GM12878 (cell line): ENCODE measurements at regions not wholly inside any gene's neighbourhood (a gene's known extent, or its start where the extent isn't known, plus 50 kb on each side); places are given as distances from the start of the nearest gene placed in this dataset.

Source experiments
- ATAC-seq: fragments of 200-7000 bp; cut with Tn5 transposase; 3 replicates; pipeline ENCODE4 v1.9.1; 2020; ENCODE audit warnings: mild to moderate bottlenecking, moderate library complexity
- BruUV-seq: library from RNA; stranded (reverse); fragments of 400-500 nt; replicated peaks from 2 replicates; lab custom pipeline; 2021; lab: Mats Ljungman, UMichigan
- CTCF ChIA-PET: fragments of 300-600 bp; sonication (Branson Sonifier 250); formaldehyde crosslinking; extraction: SDS; loops from one replicate; lab custom pipeline; 2021; ENCODE audit warnings: inconsistent platforms; lab: Yijun Ruan, JAX
- POLR2A ChIA-PET: fragments of 350-600 bp; formaldehyde crosslinking; extraction: SDS; loops from one replicate; lab custom pipeline; 2021; ENCODE audit warnings: inconsistent platforms; lab: Charles Lee
- RAD21 ChIA-PET: fragments of 300-600 bp; sonication (Branson Sonifier 250); formaldehyde crosslinking; loops from one replicate; lab custom pipeline; 2023; ENCODE audit warnings: antibody characterized with exemption; ENCODE audit not compliant: unreplicated experiment; lab: Charles Lee
- SMC1A ChIA-PET: fragments of 300-600 bp; sonication (Branson Sonifier 250); formaldehyde crosslinking; loops from one replicate; lab custom pipeline; 2023; ENCODE audit not compliant: unreplicated experiment, uncharacterized antibody; lab: Charles Lee
- DNase-seq: peaks from one replicate; pipeline ENCODE4 v3.0.0-alpha.2; 2011; ENCODE audit warnings: low read depth, low spot score
- FAIRE-seq: peaks from 3 replicates; lab custom pipeline; 2011; peaks lifted over from hg19 to GRCh38; lab: Jason Lieb, UNC
- H2AFZ ChIP-seq: 2 replicates; pipeline ENCODE4 v1.6.0; 2011; ENCODE audit warnings: low read depth, low read length, control low read depth; ENCODE audit not compliant: control insufficient read depth
- H3K27ac ChIP-seq: 2 replicates; pipeline ENCODE4 v1.5.1; 2011; ENCODE audit warnings: control low read depth; ENCODE audit not compliant: control insufficient read depth, insufficient read depth
- H3K27me3 ChIP-seq, 2 experiments: replicated peaks in 1 of 2; 2 replicates each; pipeline versions ENCODE4 v1.6.0 to v1.6.1; 2011; ENCODE audit warnings: low read length in 1 of 2; ENCODE audit not compliant: control insufficient read depth in 2 of 2, insufficient read depth in 2 of 2
- H3K36me3 ChIP-seq, 2 experiments: 2 replicates each; pipeline ENCODE4 v1.5.1; 2011; ENCODE audit warnings: low read length in 1 of 2; ENCODE audit not compliant: control insufficient read depth in 2 of 2, insufficient read depth in 2 of 2
- H3K4me1 ChIP-seq: 2 replicates; pipeline ENCODE4 v1.6.1; 2011; ENCODE audit warnings: mild to moderate bottlenecking, low read length, moderate library complexity, mixed read lengths; ENCODE audit not compliant: control insufficient read depth, insufficient read depth
- H3K4me2 ChIP-seq: 2 replicates; pipeline ENCODE4 v1.6.0; 2011; ENCODE audit warnings: control low read depth; ENCODE audit not compliant: control insufficient read depth, insufficient read depth
- H3K4me3 ChIP-seq: fragments of 200-600 bp; sonication (generic); 2 replicates; pipeline ENCODE4 v1.5.1; 2016
- H3K79me2 ChIP-seq: 2 replicates; pipeline ENCODE4 v1.6.0; 2011; ENCODE audit warnings: low read length; ENCODE audit not compliant: control insufficient read depth, insufficient read depth
- H3K9ac ChIP-seq: 2 replicates; pipeline ENCODE4 v1.8.0; 2011; ENCODE audit warnings: low read length, control low read depth, mixed read lengths; ENCODE audit not compliant: control insufficient read depth, insufficient read depth
- H3K9me3 ChIP-seq: replicated peaks from 3 replicates; pipeline ENCODE4 v1.5.1; 2011; ENCODE audit warnings: mild to moderate bottlenecking, low read length; ENCODE audit not compliant: control insufficient read depth, insufficient read depth
- H4K20me1 ChIP-seq: 2 replicates; pipeline ENCODE4 v1.6.0; 2011; ENCODE audit not compliant: control insufficient read depth, insufficient read depth
- CBFB ChIP-seq: IDR thresholded peaks from 2 replicates; pipeline ENCODE4 v1.6.1; 2016; ENCODE audit warnings: antibody characterized with exemption, low read depth
- EZH2 ChIP-seq: IDR thresholded peaks from 2 replicates; pipeline ENCODE4 v1.6.1; 2012; ENCODE audit warnings: low read depth, mild to moderate bottlenecking, control low read depth, inconsistent platforms, low read length, borderline replicate concordance; ENCODE audit not compliant: control insufficient read depth
- JUNB ChIP-seq: IDR thresholded peaks from 2 replicates; pipeline ENCODE4 v1.6.1; 2016; ENCODE audit warnings: antibody characterized with exemption, mild to moderate bottlenecking
- NFIC ChIP-seq: IDR thresholded peaks from 2 replicates; pipeline ENCODE4 v1.6.1; 2012; ENCODE audit warnings: low read depth, mild to moderate bottlenecking, inconsistent platforms, low read length, moderate library complexity
- NFYA ChIP-seq: IDR thresholded peaks from 2 replicates; pipeline ENCODE4 v1.6.1; 2011; ENCODE audit warnings: low read depth, mild to moderate bottlenecking, low read length, improper control_type of control experiment, borderline replicate concordance
- NR2F1 ChIP-seq: fragments of 450-650 bp; conservative IDR thresholded peaks from 2 replicates; pipeline ENCODE4 v1.6.1; 2017; ENCODE audit warnings: mild to moderate bottlenecking
- PAX8 ChIP-seq: fragments of 450-650 bp; IDR thresholded peaks from 2 replicates; pipeline ENCODE4 v1.6.1; 2017; ENCODE audit warnings: mild to moderate bottlenecking, moderate library complexity
- SIN3A ChIP-seq: IDR thresholded peaks from 2 replicates; pipeline ENCODE4 v1.6.1; 2012; ENCODE audit warnings: low read depth, low read length, improper control_type of control experiment
- SIX5 ChIP-seq: IDR thresholded peaks from 2 replicates; pipeline ENCODE4 v1.6.1; 2011; ENCODE audit warnings: mild to moderate bottlenecking, low read depth, low read length, moderate library complexity; ENCODE audit not compliant: severe bottlenecking
- SUPT20H ChIP-seq: IDR thresholded peaks from 2 replicates; pipeline ENCODE4 v1.6.1; 2011; ENCODE audit warnings: low read depth, mild to moderate bottlenecking, low read length, moderate library complexity, borderline replicate concordance; ENCODE audit not compliant: control insufficient read depth
- SUZ12 ChIP-seq: fragments of 200-600 bp; sonication (generic); IDR thresholded peaks from one replicate; pipeline ENCODE4 v1.6.1; 2018; ENCODE audit warnings: antibody characterized with exemption, mild to moderate bottlenecking; ENCODE audit not compliant: unreplicated experiment
- WGBS: methylation state at CpG from one replicate; pipeline ENCODE4 v1.1.6; 2016; ENCODE audit warnings: low lambda C conversion rate; ENCODE audit not compliant: insufficient replicate concordance, insufficient coverage; ENCODE audit errors: missing lambda C conversion rate; 5-methylcytosine and 5-hydroxymethylcytosine counted together
- in situ Hi-C: fragments of 300-500 bp; cut with MboI; formaldehyde crosslinking; loops from 9 replicates; pipeline ENCODE4 v1.14.3; 2018; ENCODE audit warnings: mixed read lengths
- intact Hi-C: fragments of 100-400 bp; cut with micrococcal nuclease; formaldehyde crosslinking; loops from one replicate; pipeline ENCODE4 v1.14.2; 2022; ENCODE audit not compliant: unreplicated experiment
- TF ChIP-seq, protein P1 (sequence below): fragments of 450-650 bp; IDR thresholded peaks from 2 replicates; pipeline ENCODE4 v1.6.1; 2018; ENCODE audit warnings: borderline replicate concordance, mild to moderate bottlenecking; ENCODE audit not compliant: partially characterized antibody
- TF ChIP-seq, protein P2 (sequence below): IDR thresholded peaks from 2 replicates; pipeline ENCODE4 v1.6.1; 2012; ENCODE audit warnings: low read depth, low read length, improper control_type of control experiment
- TF ChIP-seq, protein P3 (sequence below): IDR thresholded peaks from 2 replicates; pipeline ENCODE4 v1.6.1; 2011; ENCODE audit warnings: low read depth, low read length, improper control_type of control experiment, borderline replicate concordance
- TF ChIP-seq, protein P4 (sequence below): fragments of 150-350 bp; IDR thresholded peaks from 2 replicates; pipeline ENCODE4 v1.6.1; 2014; ENCODE audit warnings: mild to moderate bottlenecking, low read depth, low read length
- TF ChIP-seq, protein P5 (sequence below): fragments of 450-650 bp; formaldehyde crosslinking; IDR thresholded peaks from 2 replicates; pipeline ENCODE4 v1.4.0; 2020; ENCODE audit warnings: mild to moderate bottlenecking, moderate library complexity

DNA sequence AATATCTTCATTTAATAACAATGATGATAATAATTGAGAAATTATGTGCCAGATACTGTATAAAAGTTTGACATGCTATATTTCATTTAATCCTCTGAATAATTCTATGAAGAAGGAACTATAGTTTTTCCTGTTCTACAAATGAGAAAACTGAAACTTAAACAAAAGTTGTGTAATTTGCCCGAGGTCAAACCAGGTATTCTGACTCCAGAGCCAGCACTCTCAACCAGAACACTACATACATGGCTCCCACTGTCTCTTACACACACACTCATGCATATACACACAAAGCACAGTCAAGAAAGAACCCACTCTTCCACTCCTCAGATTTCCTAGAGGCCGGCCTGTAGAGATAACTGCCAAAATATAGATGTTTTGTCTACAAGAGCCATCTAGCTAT lies 374.0 kb upstream of the EMCN start:
- Histone ChIP-seq H3K79me2 (no peaks in the 10 kb centered on the region), H3K27me3 (no peaks in the 10 kb centered on the region), H3K9ac (no peak overlapping the region), H3K27ac (no peak overlapping the region), H3K36me3 (no peaks in the 10 kb centered on the region), H3K4me2 (no peak overlapping the region), H4K20me1 (no peaks in the 10 kb centered on the region), H3K9me3 (no peaks in the 10 kb centered on the region), H3K4me3 (no peak overlapping the region), H2AFZ (no peak overlapping the region), H3K4me1 (no peaks in the 10 kb centered on the region)
- no TSS peak for BruUV-seq
- in situ Hi-C loops (no loop called here), intact Hi-C loops (no loop called here)
- ChIA-PET POLR2A (no interaction called here), SMC1A (no interaction called here), CTCF (no interaction called here), RAD21 (no interaction called here)
- ATAC-seq (no peak), FAIRE-seq (no peak), DNase-seq (no peak)
- 92% methylated on average over 2 of the region's 2 CpGs for WGBS
- no peak for TF ChIP-seq JUNB
- TF ChIP-seq, protein P1, sequence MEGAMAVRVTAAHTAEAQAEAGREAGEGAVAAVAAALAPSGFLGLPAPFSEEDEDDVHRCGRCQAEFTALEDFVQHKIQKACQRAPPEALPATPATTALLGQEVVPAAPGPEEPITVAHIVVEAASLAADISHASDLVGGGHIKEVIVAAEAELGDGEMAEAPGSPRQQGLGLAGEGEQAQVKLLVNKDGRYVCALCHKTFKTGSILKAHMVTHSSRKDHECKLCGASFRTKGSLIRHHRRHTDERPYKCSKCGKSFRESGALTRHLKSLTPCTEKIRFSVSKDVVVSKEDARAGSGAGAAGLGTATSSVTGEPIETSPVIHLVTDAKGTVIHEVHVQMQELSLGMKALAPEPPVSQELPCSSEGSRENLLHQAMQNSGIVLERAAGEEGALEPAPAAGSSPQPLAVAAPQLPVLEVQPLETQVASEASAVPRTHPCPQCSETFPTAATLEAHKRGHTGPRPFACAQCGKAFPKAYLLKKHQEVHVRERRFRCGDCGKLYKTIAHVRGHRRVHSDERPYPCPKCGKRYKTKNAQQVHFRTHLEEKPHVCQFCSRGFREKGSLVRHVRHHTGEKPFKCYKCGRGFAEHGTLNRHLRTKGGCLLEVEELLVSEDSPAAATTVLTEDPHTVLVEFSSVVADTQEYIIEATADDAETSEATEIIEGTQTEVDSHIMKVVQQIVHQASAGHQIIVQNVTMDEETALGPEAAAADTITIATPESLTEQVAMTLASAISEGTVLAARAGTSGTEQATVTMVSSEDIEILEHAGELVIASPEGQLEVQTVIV: no peak
- TF ChIP-seq, protein P2, sequence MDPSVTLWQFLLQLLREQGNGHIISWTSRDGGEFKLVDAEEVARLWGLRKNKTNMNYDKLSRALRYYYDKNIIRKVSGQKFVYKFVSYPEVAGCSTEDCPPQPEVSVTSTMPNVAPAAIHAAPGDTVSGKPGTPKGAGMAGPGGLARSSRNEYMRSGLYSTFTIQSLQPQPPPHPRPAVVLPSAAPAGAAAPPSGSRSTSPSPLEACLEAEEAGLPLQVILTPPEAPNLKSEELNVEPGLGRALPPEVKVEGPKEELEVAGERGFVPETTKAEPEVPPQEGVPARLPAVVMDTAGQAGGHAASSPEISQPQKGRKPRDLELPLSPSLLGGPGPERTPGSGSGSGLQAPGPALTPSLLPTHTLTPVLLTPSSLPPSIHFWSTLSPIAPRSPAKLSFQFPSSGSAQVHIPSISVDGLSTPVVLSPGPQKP: no peak
- no peak for TF ChIP-seq NFIC
- TF ChIP-seq, protein P3, sequence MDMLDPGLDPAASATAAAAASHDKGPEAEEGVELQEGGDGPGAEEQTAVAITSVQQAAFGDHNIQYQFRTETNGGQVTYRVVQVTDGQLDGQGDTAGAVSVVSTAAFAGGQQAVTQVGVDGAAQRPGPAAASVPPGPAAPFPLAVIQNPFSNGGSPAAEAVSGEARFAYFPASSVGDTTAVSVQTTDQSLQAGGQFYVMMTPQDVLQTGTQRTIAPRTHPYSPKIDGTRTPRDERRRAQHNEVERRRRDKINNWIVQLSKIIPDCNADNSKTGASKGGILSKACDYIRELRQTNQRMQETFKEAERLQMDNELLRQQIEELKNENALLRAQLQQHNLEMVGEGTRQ: no peak
- TF ChIP-seq CBFB: no peak
- TF ChIP-seq SUZ12: no peak
- no peak for TF ChIP-seq PAX8
- no peak for TF ChIP-seq NFYA
- no peak for TF ChIP-seq SIX5
- no peak for TF ChIP-seq NR2F1
- TF ChIP-seq, protein P4, sequence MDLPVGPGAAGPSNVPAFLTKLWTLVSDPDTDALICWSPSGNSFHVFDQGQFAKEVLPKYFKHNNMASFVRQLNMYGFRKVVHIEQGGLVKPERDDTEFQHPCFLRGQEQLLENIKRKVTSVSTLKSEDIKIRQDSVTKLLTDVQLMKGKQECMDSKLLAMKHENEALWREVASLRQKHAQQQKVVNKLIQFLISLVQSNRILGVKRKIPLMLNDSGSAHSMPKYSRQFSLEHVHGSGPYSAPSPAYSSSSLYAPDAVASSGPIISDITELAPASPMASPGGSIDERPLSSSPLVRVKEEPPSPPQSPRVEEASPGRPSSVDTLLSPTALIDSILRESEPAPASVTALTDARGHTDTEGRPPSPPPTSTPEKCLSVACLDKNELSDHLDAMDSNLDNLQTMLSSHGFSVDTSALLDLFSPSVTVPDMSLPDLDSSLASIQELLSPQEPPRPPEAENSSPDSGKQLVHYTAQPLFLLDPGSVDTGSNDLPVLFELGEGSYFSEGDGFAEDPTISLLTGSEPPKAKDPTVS: no peak
- no peak for TF ChIP-seq SUPT20H
- no peak for TF ChIP-seq EZH2
- no peak for TF ChIP-seq SIN3A
- TF ChIP-seq, protein P5, sequence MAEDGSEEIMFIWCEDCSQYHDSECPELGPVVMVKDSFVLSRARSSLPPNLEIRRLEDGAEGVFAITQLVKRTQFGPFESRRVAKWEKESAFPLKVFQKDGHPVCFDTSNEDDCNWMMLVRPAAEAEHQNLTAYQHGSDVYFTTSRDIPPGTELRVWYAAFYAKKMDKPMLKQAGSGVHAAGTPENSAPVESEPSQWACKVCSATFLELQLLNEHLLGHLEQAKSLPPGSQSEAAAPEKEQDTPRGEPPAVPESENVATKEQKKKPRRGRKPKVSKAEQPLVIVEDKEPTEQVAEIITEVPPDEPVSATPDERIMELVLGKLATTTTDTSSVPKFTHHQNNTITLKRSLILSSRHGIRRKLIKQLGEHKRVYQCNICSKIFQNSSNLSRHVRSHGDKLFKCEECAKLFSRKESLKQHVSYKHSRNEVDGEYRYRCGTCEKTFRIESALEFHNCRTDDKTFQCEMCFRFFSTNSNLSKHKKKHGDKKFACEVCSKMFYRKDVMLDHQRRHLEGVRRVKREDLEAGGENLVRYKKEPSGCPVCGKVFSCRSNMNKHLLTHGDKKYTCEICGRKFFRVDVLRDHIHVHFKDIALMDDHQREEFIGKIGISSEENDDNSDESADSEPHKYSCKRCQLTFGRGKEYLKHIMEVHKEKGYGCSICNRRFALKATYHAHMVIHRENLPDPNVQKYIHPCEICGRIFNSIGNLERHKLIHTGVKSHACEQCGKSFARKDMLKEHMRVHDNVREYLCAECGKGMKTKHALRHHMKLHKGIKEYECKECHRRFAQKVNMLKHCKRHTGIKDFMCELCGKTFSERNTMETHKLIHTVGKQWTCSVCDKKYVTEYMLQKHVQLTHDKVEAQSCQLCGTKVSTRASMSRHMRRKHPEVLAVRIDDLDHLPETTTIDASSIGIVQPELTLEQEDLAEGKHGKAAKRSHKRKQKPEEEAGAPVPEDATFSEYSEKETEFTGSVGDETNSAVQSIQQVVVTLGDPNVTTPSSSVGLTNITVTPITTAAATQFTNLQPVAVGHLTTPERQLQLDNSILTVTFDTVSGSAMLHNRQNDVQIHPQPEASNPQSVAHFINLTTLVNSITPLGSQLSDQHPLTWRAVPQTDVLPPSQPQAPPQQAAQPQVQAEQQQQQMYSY: no peak
